HG03139 (cell line): ENCODE measurements at regions not wholly inside any gene's neighbourhood (a gene's known extent, or its start where the extent isn't known, plus 50 kb on each side); places are given as distances from the start of the nearest gene placed in this dataset.

Experiments
- ATAC-seq: cut with Tn5 transposase; IDR thresholded peaks from one replicate; pipeline ENCODE4 v1.9.1; 2021; ENCODE audit not compliant: unreplicated experiment

GRCh38 chr20:39146394-39146793 lies 184.2 kb downstream of the DHX35 start:
- no peak for ATAC-seq

- no peak for ATAC-seq
These were observed 183.8 kb downstream of the DHX35 start for GRCh38 chr20:39145921-39146320.

- ATAC-seq = no peak
These were observed 182.6 kb downstream of the DHX35 start for GRCh38 chr20:39144757-39145156.

- no peak for ATAC-seq
These were observed 180.4 kb downstream of the DHX35 start for GRCh38 chr20:39142407-39143096.

- ATAC-seq = no peak
These were observed 175.2 kb downstream of the DHX35 start for GRCh38 chr20:39137299-39137698.

- no peak for ATAC-seq
These were observed 174.7 kb downstream of the DHX35 start for GRCh38 chr20:39136798-39137197.

GRCh38 chr20:39135885-39136544 lies 173.9 kb downstream of the DHX35 start:
- no peak for ATAC-seq

GRCh38 chr20:39133201-39133600 lies 171.1 kb downstream of the DHX35 start:
- ATAC-seq = no peak

GRCh38 chr20:39132511-39132910 lies 170.4 kb downstream of the DHX35 start:
- ATAC-seq = no peak

GRCh38 chr20:39132093-39132492 lies 169.9 kb downstream of the DHX35 start:
- no peak for ATAC-seq

GRCh38 chr20:39130627-39131026 lies 168.5 kb downstream of the DHX35 start:
- no peak for ATAC-seq

GRCh38 chr20:39129523-39129922 lies 167.4 kb downstream of the DHX35 start:
- no peak for ATAC-seq

GRCh38 chr20:39124064-39124463 lies 161.9 kb downstream of the DHX35 start:
- ATAC-seq = no peak

- no peak for ATAC-seq
These were observed 161.0 kb downstream of the DHX35 start for GRCh38 chr20:39123185-39123557.

- ATAC-seq = no peak
These were observed 155.3 kb downstream of the DHX35 start for GRCh38 chr20:39117491-39117890.

- ATAC-seq = no peak
These were observed 153.9 kb downstream of the DHX35 start for GRCh38 chr20:39116020-39116419.

- no peak for ATAC-seq
These were observed 150.1 kb downstream of the DHX35 start for GRCh38 chr20:39112178-39112743.

GRCh38 chr20:39111359-39112177 lies 149.4 kb downstream of the DHX35 start:
- ATAC-seq = no peak

- ATAC-seq = no peak
These were observed 148.6 kb downstream of the DHX35 start for GRCh38 chr20:39110819-39111136.

GRCh38 chr20:39109933-39110818 lies 148.0 kb downstream of the DHX35 start:
- no peak for ATAC-seq

- no peak for ATAC-seq
These were observed 146.6 kb downstream of the DHX35 start for GRCh38 chr20:39108746-39109145.
